ENCODE measurements at regions not wholly inside any gene's neighbourhood (a gene's known extent, or its start where the extent isn't known, plus 50 kb on each side); places are given as distances from the start of the nearest gene placed in this dataset.

DNA sequence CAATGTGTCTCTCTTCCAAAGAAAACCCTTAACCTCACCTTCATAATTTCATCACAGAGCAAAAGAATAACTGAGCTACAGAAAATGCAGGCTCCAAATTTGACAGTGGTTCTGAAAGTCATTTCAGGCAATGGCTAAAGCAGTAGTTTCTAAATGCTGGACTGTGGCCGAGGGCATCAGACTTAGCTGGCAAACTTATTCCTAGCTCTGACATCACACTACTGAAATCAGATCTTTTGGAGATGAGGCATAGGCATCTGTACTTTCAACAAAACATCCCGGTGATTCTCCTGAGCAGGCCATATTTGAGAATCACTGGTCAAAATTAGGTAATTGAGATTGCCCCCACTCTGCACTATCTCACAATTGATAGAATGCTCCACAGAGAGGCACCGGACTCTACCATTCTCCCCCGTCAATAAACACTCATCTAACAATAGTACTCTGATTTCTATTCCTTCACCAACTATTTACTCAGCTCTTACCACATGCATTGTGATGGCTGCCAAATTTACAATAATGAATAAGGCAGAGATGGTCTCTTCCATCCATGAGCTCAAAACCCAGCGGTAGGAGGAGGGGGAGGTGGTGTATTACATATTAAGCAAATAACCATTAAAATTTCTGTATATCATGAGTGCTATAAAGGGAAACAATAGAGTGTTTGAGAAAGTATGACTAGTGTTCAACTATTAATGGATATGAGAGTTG lies 57.3 kb upstream of the SPRED1 start:
- TF ChIP-seq SREBF2 (IDR thresholded peaks at IDR 0.05) (no peak), HEYL (CRISPR knock-in tag; IDR thresholded peaks at IDR 0.05) (no peak), EHMT2 (IDR thresholded peaks at IDR 0.05; ENCODE audit: low read depth) (no peak), HOXB13 (CRISPR knock-in tag; IDR thresholded peaks at IDR 0.05; ENCODE audit: low read depth) (no peak), HOXA7 (CRISPR knock-in tag; IDR thresholded peaks at IDR 0.05) (no peak), CHD2 (IDR thresholded peaks at IDR 0.05; ENCODE audit: low read length, partially characterized antibody) (no peak), HDAC2 (IDR thresholded peaks at IDR 0.05) (no peak), MAZ (IDR thresholded peaks at IDR 0.05; ENCODE audit: borderline replicate concordance, low read depth, low read length) (no peak), POLR2AphosphoS2 (conservative IDR thresholded peaks at IDR 0.05; ENCODE audit: low read length) (no peak), SMC3 (IDR thresholded peaks at IDR 0.05) (no peak)
- TF ChIP-seq, protein P1, sequence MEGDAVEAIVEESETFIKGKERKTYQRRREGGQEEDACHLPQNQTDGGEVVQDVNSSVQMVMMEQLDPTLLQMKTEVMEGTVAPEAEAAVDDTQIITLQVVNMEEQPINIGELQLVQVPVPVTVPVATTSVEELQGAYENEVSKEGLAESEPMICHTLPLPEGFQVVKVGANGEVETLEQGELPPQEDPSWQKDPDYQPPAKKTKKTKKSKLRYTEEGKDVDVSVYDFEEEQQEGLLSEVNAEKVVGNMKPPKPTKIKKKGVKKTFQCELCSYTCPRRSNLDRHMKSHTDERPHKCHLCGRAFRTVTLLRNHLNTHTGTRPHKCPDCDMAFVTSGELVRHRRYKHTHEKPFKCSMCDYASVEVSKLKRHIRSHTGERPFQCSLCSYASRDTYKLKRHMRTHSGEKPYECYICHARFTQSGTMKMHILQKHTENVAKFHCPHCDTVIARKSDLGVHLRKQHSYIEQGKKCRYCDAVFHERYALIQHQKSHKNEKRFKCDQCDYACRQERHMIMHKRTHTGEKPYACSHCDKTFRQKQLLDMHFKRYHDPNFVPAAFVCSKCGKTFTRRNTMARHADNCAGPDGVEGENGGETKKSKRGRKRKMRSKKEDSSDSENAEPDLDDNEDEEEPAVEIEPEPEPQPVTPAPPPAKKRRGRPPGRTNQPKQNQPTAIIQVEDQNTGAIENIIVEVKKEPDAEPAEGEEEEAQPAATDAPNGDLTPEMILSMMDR (IDR thresholded peaks at IDR 0.05) = no peak
- TF ChIP-seq, protein P2, sequence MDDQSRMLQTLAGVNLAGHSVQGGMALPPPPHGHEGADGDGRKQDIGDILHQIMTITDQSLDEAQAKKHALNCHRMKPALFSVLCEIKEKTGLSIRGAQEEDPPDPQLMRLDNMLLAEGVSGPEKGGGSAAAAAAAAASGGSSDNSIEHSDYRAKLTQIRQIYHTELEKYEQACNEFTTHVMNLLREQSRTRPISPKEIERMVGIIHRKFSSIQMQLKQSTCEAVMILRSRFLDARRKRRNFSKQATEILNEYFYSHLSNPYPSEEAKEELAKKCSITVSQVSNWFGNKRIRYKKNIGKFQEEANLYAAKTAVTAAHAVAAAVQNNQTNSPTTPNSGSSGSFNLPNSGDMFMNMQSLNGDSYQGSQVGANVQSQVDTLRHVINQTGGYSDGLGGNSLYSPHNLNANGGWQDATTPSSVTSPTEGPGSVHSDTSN (IDR thresholded peaks at IDR 0.05) = no peak
- TF ChIP-seq, protein P3, sequence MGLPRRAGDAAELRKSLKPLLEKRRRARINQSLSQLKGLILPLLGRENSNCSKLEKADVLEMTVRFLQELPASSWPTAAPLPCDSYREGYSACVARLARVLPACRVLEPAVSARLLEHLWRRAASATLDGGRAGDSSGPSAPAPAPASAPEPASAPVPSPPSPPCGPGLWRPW (IDR thresholded peaks at IDR 0.05) = no peak
- TF ChIP-seq, protein P4, sequence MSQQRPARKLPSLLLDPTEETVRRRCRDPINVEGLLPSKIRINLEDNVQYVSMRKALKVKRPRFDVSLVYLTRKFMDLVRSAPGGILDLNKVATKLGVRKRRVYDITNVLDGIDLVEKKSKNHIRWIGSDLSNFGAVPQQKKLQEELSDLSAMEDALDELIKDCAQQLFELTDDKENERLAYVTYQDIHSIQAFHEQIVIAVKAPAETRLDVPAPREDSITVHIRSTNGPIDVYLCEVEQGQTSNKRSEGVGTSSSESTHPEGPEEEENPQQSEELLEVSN (IDR thresholded peaks at IDR 0.05; ENCODE audit: borderline replicate concordance, low read depth) = no peak
- WGBS (ENCODE audit: missing lambda C conversion rate) = 72% methylated on average over 5 of the region's 5 CpGs
- H3K27ac ChIP-seq = no peak overlapping the region
- FAIRE-seq (no peak), ATAC-seq (no peak), DNase-seq (ENCODE audit: low read depth in 1 of 2, low spot score in 1 of 2) (no peak)
- no peak overlapping the region for H3K4me3 ChIP-seq
- H3K4me1 ChIP-seq = no peaks in the 10 kb centered on the region
- no peaks in the 10 kb centered on the region for H3K9me3 ChIP-seq
- ChIA-PET POLR2A (no interaction called here), CTCF (no interaction called here)
- H3K4me2 ChIP-seq = no peak overlapping the region

- POLR2A ChIA-PET = no interaction called here
- no peak overlapping the region for H3K27ac ChIP-seq
- H3K4me3 ChIP-seq = no peak overlapping the region
- ATAC-seq = no peak
- no peaks in the 10 kb centered on the region for H3K9me3 ChIP-seq
- CTCF ChIA-PET = no interaction called here
- FAIRE-seq = no peak
- no peaks in the 10 kb centered on the region for H3K4me1 ChIP-seq
- no peak for DNase-seq (ENCODE audit: low read depth in 1 of 2, low spot score in 1 of 2)
- WGBS (ENCODE audit: missing lambda C conversion rate) = 18% methylated on average over 1 of the region's 1 CpG
- no peak overlapping the region for H3K4me2 ChIP-seq
- TF ChIP-seq, protein P5, sequence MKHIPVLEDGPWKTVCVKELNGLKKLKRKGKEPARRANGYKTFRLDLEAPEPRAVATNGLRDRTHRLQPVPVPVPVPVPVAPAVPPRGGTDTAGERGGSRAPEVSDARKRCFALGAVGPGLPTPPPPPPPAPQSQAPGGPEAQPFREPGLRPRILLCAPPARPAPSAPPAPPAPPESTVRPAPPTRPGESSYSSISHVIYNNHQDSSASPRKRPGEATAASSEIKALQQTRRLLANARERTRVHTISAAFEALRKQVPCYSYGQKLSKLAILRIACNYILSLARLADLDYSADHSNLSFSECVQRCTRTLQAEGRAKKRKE (CRISPR knock-in tag; IDR thresholded peaks at IDR 0.05; ENCODE audit: low read depth) = no peak
- TF ChIP-seq KDM1A (IDR thresholded peaks at IDR 0.05; ENCODE audit: low read depth) (no peak), CHD4 (IDR thresholded peaks at IDR 0.05; ENCODE audit: borderline replicate concordance) (no peak), NFE2L2 (conservative IDR thresholded peaks at IDR 0.05; ENCODE audit: low read length) (no peak), FOSB (CRISPR knock-in tag; IDR thresholded peaks at IDR 0.05) (no peak), PHF8 (IDR thresholded peaks at IDR 0.05; ENCODE audit: borderline replicate concordance, low read depth) (no peak), MYC (IDR thresholded peaks at IDR 0.05; ENCODE audit: borderline replicate concordance, low read length) (no peak), RAD21 (conservative IDR thresholded peaks at IDR 0.05 in 1 of 2, IDR thresholded peaks at IDR 0.05 in 1 of 2) (no peak), JUNB (IDR thresholded peaks at IDR 0.05) (no peak), HOXA7 (CRISPR knock-in tag; IDR thresholded peaks at IDR 0.05) (no peak), CBX2 (IDR thresholded peaks at IDR 0.05; ENCODE audit: borderline replicate concordance, low read depth) (no peak)
- TF ChIP-seq, protein P2 (IDR thresholded peaks at IDR 0.05) = no peak
- TF ChIP-seq, protein P1 (IDR thresholded peaks at IDR 0.05) = no peak
- TF ChIP-seq, protein P6, sequence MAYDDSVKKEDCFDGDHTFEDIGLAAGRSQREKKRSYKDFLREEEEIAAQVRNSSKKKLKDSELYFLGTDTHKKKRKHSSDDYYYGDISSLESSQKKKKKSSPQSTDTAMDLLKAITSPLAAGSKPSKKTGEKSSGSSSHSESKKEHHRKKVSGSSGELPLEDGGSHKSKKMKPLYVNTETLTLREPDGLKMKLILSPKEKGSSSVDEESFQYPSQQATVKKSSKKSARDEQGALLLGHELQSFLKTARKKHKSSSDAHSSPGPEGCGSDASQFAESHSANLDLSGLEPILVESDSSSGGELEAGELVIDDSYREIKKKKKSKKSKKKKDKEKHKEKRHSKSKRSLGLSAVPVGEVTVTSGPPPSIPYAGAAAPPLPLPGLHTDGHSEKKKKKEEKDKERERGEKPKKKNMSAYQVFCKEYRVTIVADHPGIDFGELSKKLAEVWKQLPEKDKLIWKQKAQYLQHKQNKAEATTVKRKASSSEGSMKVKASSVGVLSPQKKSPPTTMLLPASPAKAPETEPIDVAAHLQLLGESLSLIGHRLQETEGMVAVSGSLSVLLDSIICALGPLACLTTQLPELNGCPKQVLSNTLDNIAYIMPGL (CRISPR knock-in tag; IDR thresholded peaks at IDR 0.05; ENCODE audit: borderline replicate concordance) = no peak
- TF ChIP-seq, protein P4 (IDR thresholded peaks at IDR 0.05; ENCODE audit: borderline replicate concordance, low read depth) = no peak
Measured at GRCh38 chr15:38196076-38196475, 56.6 kb upstream of the SPRED1 start.
